ENCODE measurements at regions not wholly inside any gene's neighbourhood (a gene's known extent, or its start where the extent isn't known, plus 50 kb on each side); places are given as distances from the start of the nearest gene placed in this dataset.

DNA sequence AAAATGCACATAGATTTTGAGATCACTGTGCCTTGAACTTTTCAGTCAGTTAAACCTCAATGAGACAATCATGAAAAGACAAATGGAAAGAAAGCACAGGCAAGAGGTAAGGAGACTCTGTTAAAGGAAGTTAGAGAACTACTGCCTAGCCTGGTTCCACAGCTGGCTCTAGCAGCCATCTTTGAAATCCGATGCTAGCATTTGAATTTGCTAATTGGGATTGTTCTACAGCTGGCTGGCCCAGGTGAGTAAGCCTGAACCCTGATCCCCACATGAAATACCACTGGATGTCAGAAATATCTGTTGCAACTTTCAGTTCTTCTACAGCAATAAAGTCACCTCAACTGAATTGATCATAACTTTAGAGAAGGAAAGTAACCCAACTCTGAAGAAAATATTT lies 315.2 kb upstream of the CHAC2 start:
- FAIRE-seq (no peak), DNase-seq (ENCODE audit: insufficient read length, low spot score) (no peak)

DNA sequence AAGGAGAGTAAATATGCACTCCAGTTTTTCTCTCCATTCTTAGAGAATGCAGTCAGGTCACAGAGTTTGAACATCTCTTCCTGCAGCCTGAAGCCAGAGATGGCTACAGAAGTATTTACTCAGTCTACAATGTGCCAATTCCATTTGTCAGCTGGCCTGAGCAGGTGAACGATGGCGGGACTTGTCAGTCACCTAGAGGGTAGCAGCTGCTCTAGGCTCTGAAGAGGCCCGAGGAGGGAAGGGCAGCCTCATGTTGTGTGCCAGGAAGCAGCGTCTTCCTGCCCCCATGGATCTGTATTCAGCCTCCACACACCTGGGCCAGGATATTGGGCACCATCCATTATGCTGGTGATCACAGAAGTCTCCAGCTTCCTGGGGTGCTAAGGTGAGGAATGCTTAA lies 316.7 kb upstream of the CHAC2 start:
- FAIRE-seq (no peak), DNase-seq (ENCODE audit: insufficient read length, low spot score) (no peak)

DNA sequence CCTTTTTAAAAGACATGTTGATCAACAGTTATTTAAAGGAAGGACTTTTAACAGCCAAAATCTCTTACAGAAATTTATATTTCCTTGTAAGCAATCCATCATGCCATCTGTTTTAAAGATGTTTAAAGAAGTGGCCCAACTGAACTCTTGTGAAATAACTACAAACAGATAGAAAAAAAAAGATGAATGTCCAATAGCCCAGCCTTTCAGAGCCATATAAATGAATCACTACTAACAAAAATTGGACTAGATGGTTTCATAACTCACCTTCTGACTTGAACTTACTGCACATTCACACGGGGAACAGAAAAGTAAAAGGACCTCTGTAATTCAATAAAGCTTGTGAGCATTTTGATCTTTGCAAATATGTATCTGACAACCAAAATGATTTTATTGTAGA lies 319.0 kb upstream of the CHAC2 start:
- FAIRE-seq (no peak), DNase-seq (ENCODE audit: insufficient read length, low spot score) (no peak)

DNA sequence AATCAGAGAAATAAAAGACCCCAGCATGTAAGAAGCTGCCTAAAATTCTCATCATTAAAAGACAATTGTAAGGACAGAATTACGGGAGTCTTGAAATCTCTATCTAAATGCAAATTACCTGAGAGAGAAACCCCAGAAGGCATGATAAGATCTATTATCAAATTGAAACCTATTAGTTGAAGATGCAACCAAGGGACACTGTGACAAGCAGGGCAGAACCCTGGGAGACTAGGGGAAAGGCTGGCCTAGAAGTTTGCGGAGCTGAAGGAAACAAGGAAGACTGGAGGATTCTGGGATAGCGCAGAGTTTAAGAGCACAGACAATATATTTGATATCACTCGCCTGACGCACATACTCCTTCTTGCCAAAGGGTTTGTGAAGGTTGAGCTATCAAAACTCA lies 319.5 kb upstream of the CHAC2 start:
- FAIRE-seq (no peak), DNase-seq (ENCODE audit: insufficient read length, low spot score) (no peak)

DNA sequence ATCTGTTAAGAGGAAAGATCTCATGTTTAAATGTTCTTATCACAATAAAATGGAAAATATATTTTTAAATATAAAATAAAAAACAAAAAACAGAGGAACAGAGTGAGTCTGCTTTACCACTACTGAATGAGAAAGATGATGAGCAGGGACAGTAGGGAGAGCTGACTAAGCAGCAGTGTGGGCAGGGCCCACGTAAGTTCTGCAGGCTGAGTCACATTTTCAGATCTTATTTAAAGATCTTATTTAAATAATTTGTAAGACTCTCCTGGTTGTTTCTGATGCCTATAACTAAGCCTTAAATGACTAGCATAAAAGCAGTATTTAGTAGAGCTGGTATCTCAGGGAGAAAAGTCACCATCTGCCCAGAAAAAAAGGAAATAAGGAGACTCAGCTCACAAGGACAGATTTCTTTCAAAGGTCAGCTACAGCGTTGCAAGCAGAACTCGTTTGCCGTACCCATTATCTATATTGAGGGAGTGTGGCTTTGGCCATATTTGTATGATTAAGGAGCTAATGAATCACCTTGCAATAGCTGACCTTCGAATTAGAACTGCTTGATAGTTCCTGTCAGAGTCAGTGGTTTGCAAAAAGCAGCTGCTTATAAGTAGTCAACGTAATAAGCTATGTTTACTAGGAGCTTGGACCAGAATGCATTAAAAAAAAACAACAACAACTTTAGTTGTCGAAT lies 322.1 kb upstream of the CHAC2 start:
- no peak for DNase-seq (ENCODE audit: insufficient read length, low spot score)
- FAIRE-seq: no peak

DNA sequence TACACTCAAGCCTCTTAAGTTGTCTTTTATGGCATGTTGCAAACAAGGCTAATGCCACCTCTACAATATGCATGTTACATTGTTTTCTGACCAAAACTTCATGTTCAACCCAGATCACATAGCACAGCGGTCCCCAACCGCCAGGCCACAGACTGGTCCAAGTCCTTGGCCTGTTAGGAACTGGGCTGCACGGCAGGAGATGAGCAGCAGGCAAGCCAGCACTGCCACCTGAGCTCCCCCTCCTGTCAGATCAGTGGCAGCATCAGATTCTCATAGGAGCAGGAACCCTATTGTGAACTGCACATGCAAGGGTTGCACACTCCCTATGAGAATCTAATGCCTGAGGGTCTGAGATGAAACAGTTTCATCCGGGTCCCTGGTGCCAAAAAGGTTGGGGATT lies 324.8 kb upstream of the CHAC2 start:
- DNase-seq (ENCODE audit: insufficient read length, low spot score): no peak
- no peak for FAIRE-seq

DNA sequence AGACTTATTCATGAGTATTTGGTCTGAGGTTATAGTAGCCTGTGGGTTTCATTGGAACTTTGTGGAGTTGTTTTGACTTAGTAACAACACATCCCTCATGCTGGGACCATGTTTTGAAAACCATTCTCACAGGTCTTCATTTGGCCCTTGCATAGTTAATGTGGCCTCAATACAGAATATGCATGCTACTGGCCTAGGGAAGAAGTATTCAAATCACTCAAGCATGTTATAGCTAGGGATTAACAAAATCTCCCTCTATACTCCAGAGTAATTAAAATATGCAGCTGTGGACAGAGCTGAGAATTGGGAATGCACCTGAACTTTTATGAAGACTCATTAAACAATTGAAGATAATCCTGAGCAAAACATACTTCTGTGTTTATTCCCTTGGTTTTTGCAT lies 325.5 kb upstream of the CHAC2 start:
- no peak for FAIRE-seq

DNA sequence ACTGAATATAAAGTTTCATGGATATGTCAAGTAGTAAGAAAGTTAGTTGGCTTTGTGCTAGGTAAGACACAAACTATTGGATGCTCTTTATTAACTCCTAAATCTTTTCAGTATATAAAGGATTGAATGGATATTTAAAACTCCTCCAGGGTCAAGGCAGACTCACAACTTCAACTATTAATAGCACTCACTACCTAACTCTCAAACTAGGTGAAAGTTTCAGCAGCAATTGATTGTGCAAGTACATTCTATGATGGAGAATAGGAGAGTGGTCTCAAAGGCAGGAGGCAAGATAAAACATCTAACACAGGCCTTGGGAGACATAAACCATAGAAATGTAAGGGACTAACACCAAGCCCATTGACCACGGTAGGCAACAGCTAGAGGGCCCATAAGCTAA lies 328.9 kb upstream of the CHAC2 start:
- DNase-seq (ENCODE audit: insufficient read length, low spot score) (no peak), FAIRE-seq (no peak)

More for the DNA sequence above, 325.5 kb upstream of the CHAC2 start:
- no peak for DNase-seq (ENCODE audit: insufficient read length, low spot score)

DNA sequence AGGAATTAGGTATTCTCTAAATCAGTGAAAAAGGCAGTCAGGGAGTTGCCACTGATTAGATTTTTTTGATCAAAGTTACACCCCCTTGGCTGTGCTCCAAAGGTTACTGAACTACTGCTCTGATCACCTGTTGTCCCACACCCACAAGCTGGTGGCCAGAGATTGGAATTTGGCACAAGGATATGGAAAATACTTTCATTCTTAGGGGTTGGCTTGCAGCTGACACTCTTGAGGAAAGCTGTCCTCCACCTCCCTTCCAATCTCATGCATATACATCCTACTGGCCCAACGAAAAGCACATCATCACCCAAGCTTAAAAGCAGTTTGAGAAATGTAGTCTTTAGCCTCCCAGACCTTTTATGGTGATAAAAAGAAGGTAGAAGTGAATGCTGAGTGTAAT lies 329.5 kb upstream of the CHAC2 start:
- FAIRE-seq (no peak), DNase-seq (ENCODE audit: insufficient read length, low spot score) (no peak)

DNA sequence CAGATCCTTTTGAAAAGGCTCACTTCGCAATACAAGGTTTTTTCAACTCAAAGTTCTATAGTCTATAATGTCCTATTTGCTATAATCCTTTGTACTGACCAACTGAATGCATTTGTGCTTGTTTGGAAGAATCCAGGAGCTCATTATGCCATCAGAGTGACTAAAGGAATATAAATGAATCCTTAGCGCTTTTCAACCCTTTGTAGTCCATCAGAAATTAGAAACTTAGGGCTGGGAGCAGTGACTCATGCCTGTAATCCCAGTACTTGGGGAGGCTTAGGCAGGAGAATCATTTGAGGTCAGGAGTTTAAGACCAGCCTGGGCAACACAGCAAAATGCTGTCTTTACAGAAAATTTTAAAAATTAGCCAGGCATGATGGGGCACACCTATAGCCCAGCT lies 330.2 kb upstream of the CHAC2 start:
- FAIRE-seq (no peak), DNase-seq (ENCODE audit: insufficient read length, low spot score) (no peak)

DNA sequence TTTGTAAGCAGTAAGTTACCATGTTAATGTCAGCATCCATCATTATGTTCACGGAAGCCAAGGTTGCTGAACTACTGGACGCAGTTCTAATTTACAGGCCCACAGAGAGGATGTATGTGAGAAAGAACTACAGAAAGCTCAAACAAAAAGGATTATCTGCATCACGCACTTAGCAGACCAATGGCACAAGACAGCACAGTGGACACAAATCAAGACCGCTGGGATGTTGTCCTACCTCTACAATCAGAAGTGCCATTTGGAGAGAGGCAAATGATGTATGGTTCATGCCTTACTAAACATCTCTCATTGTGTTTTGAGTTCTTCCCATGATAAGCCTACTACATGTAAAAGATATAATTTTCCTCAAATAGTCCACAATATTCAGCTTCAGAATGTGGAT lies 330.7 kb upstream of the CHAC2 start:
- DNase-seq (ENCODE audit: insufficient read length, low spot score) (no peak), FAIRE-seq (no peak)

DNA sequence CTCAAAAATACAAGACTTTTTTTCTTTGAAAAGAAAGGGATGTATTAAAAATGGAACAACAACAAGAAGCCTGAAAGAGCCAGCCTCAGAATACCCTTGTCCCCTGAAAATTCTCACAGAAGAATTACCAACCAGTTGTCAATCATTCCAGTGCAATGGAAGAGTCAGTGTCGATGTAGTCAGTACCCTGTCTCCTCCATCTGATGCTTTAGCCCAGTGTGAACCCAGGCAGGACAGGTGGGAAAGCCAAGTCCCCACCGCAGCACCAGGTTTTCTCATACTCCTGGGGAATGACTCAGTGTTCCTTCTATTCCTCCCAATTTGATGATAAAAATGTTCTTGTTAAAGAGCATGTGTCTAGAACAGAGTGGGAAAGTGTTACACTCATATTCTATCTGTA lies 332.0 kb upstream of the CHAC2 start:
- DNase-seq (ENCODE audit: insufficient read length, low spot score) (no peak), FAIRE-seq (no peak)

DNA sequence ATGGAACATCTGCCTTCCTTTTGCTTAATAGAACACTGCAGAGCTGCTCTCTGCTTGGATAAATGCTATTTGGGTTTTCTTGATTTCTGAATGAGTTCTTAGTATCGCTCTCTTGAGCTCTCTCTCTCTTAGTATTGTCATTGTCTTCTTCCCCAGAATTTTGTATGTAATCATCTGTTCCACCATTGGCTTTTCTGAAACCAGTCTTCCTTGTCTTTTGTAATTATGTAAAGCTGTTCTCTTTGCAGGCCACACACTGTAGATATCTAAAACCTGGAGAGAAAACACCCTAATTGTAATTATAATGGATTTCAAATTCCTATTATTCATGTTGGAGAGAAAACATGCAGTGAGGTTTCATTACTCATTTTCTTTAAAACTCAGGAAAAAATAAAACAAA lies 333.1 kb upstream of the CHAC2 start:
- DNase-seq (ENCODE audit: insufficient read length, low spot score): no peak
- no peak for FAIRE-seq

DNA sequence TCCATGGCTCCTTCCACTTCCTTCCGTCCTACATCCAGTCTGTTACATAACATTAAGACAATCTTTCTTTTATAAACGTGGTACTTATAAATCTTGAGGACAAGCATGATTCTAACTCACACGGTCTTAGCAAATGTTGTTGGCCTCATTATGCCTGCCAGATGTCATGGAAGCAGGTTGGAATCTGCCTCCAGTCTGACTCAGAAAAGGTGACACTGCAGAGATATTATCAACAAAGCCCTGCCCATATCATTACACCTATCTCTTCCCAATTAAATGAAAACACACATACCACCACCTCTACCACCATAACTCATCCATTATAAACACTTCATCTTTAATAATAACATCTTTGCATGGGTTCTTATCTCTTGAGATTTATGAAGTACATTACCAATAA lies 334.7 kb upstream of the CHAC2 start:
- FAIRE-seq (no peak), DNase-seq (ENCODE audit: insufficient read length, low spot score) (no peak)

DNA sequence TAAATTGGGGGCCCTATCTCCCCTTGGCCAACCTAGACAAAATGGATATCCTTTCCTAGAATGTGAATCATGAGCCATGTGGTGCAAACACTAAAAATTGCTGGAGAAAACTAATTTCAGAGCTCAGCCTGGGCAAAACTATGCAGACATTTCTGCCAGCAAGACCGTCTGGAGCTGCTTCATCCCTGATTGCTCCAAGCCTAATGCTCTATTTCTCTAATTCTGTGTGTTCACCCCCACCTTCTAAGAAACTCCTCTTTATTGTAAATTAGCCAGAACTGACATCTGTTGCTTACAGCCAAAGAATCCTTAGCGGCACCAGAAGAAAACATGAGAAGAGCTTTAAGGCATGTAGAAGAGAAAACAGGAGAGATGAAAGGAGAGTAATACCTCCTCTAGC lies 337.7 kb upstream of the CHAC2 start:
- FAIRE-seq: no peak
- DNase-seq (ENCODE audit: insufficient read length, low spot score): no peak

DNA sequence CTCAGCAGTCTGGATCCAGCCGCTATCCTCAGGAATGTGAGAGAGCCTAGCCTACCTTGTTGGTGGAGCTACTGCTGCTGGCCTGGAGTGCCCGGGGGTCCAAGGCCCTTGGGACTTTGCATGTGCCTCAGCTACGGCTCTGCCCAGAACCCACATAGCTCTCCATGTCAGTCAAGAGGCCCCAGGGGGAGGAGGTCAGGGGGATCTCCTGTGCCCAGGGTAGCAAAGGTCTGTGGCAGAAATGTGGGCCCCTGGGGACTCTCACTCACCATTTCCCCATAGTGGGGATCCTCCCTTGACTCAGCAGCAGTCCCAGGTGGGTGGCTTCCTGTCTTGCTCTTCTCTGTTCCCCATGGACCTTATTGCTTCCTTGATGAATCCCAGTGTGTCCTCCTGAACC lies 342.7 kb upstream of the CHAC2 start:
- no peak for FAIRE-seq
- no peak for DNase-seq (ENCODE audit: insufficient read length, low spot score)

DNA sequence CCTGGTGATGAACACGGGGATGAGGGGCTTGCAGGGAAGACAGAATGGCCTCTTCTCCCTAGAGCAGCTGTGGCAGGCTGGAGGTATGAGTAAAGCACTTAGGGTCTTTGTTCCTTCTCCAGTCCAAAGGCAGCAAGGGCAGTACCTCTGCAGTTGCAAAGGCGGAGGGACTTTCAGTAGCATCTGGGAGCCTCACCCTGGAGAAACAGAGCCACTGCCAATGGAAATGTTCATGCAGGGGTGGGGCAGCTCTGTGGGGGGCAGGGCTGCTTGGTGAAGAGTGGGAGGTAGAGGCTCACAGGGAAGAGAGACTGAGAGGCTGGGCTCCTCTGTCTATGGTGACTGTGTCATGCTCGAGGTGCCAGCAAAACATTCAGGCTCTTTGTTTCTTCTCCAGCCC lies 344.1 kb upstream of the CHAC2 start:
- FAIRE-seq (no peak), DNase-seq (ENCODE audit: insufficient read length, low spot score) (no peak)

DNA sequence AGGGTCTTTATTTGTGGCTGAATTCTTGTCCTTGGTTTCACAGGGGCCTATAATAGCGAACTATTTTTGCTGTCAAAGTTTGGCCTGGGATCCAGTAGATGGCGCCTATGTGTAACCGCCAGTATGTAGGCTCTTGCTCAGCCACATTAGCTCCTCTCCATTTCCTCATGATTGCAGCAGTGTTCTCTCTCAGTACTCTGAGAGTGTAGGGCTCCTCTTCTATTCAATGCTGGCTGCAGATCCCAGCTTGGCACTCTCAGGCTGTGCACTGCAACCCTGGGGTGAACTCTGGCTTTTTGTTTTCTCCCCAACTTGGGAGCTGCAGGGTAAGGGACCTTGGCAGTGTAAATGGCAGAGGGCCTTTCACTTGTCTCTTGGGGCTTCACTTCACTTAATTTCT lies 344.6 kb upstream of the CHAC2 start:
- DNase-seq (ENCODE audit: insufficient read length, low spot score) (peak; percentile 7), FAIRE-seq (peak; percentile 35)

DNA sequence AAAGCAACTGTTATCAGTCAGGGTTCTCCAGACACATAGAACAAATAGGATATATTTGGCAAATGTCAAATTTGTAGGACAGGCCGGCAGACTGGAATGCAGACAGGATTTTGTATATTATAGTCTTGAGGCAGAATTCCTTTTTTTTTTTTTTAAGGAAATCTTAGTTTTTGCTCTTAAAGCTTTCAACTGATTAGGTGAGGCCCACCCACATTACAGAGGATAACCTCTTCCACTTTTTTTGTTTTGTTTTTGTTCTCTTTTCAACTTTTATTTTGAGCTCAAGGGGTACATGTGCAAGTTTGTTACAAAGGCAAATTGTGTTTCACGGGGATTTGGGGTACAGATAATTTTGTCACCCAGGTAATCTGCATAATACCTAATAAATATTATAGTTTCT lies 350.2 kb upstream of the CHAC2 start:
- no peak for FAIRE-seq
- no peak for DNase-seq (ENCODE audit: insufficient read length, low spot score)

DNA sequence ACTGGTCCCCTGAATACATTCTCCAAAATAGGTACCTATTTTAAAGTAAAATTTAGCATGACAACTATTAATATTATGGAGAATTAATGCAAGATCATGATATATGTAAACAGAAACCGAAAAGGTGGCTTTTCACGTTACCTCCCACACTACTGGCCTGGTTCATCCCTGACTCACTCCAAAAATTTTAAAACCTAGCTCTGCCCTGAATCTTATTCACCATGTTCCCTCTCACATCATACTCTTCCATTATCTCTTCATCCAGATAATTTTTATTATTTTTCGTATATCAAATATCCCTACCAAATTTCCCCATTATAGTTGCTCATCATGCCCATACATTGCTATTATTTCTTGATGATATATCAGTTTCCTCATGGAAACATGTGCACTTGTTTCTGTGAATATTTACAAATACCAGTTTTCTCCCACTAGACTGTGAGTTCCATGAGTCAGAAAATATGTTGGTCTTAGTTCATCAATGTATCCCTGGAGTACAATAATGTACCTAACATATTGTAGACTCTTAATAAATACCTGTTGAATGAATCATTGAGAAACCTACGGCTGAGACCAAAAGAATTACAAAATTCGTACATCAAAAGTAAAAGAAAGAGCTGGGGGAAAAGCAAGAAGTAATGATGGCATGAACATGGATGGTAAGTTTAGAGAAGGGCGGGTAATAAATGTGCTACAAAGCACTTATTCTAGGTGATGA lies 360.1 kb upstream of the CHAC2 start:
- FAIRE-seq (no peak), DNase-seq (ENCODE audit: insufficient read length, low spot score) (no peak)

DNA sequence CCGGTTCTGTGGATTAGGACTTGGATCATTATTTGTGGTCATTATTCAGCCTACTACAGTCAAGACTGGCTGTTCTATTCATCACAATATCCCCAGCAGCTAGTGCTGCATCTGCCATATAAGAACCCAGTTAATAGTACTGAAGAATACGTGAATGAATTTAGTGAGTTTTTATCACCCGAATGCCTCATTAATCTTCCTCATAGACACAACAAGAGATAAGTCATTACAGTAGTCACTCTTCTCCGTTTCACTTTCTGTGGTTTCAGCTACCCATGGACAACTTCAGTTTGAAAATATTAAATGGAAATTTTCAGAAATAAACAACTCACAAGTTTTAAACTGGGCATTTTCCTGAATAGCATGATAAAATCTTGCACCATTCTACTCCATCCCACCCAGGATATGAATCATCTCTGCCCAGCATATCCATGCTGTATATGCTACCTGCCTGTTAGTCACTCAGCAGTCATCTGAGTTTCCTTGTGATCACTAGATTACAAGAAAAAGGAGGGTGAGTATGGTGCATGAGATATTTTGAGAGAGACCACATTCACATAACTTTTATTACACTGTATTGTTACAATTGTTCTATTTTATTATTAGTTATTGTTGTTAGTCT lies 363.7 kb upstream of the CHAC2 start:
- DNase-seq (ENCODE audit: insufficient read length, low spot score): no peak
- no peak for FAIRE-seq

DNA sequence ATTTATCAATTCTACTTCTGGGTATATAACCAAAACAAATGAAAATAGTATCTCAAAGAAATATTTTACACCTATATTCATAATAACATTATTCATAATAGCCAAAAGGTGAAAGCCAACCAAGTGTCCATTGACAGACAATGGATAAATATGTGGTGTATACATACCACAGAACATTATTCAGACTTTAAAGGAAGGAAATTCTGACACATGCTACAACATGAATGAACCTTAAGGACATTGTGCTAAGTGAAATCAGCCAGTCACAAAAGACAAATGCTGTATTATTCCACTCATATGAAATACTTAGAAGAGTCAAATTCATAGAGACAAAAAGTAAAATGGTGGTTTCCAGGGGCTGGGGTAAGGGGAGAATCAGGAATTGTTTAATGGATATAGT lies 370.5 kb upstream of the CHAC2 start:
- DNase-seq (ENCODE audit: insufficient read length, low spot score): no peak
- FAIRE-seq: no peak

Measured in GM19239 (cell line).